ENCODE measurements at regions not wholly inside any gene's neighbourhood (a gene's known extent, or its start where the extent isn't known, plus 50 kb on each side); places are given as distances from the start of the nearest gene placed in this dataset.

DNA sequence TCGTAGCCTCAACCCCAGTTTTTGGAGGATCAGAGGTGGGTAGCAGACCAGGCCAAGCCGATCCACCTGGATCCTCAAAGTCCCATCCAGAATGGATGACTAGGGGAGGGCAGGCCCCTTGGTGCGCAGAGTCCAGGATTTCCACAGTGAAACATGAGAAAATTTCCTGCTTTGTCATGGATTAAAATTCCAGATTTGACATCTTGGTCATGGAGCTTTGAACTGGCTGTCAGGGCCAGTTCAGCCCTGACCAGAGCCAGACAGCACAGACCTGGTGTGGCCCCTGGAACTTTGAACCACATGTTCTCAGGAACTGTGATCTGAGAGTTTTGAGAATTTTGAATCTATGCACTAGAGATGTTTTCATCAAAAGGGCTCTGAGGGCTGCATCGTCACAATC is 177.5 kb downstream of the MN1 start:
- TF ChIP-seq, protein P1, sequence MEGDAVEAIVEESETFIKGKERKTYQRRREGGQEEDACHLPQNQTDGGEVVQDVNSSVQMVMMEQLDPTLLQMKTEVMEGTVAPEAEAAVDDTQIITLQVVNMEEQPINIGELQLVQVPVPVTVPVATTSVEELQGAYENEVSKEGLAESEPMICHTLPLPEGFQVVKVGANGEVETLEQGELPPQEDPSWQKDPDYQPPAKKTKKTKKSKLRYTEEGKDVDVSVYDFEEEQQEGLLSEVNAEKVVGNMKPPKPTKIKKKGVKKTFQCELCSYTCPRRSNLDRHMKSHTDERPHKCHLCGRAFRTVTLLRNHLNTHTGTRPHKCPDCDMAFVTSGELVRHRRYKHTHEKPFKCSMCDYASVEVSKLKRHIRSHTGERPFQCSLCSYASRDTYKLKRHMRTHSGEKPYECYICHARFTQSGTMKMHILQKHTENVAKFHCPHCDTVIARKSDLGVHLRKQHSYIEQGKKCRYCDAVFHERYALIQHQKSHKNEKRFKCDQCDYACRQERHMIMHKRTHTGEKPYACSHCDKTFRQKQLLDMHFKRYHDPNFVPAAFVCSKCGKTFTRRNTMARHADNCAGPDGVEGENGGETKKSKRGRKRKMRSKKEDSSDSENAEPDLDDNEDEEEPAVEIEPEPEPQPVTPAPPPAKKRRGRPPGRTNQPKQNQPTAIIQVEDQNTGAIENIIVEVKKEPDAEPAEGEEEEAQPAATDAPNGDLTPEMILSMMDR (conservative IDR thresholded peaks at IDR 0.05; ENCODE audit: low read depth, low read length), result no peak
- no peak for TF ChIP-seq EZH2 (IDR thresholded peaks at IDR 0.05; ENCODE audit: borderline replicate concordance, low read depth, low read length, poor library complexity, severe bottlenecking)

Data from A673 (cell line).